DMS 273 (cell line): ENCODE measurements at regions not wholly inside any gene's neighbourhood (a gene's known extent, or its start where the extent isn't known, plus 50 kb on each side); places are given as distances from the start of the nearest gene placed in this dataset.
"Not testable (repeated sequence)": the region's sequence is repeated elsewhere in the genome, so short reads cannot be mapped to it uniquely, and the experiment has no call there.

ENCODE experiments used
- DNase-seq: peaks from one replicate; lab custom pipeline; 2025; ENCODE audit not compliant: unreplicated experiment; lab: John Stamatoyannopoulos, UW

DNA sequence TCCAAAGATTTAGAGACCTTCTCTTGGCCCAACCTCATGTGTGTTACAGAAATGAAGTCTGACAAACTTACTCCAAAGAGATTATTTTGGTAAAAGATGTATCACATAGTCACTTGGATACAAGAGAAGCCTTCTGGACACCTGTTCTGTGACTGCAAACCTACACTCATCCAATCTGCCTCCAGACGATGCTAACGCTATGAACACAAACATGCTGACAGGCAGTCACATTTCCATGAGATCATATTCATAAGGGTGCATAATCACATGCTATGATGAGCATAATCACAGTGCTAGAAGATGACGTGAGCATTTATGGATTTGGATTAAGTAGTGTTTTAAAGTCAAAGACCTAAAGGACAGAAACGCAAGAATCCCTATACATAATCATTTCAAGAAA, 340.2 kb downstream of the HACE1 start:
- no peak for DNase-seq

DNA sequence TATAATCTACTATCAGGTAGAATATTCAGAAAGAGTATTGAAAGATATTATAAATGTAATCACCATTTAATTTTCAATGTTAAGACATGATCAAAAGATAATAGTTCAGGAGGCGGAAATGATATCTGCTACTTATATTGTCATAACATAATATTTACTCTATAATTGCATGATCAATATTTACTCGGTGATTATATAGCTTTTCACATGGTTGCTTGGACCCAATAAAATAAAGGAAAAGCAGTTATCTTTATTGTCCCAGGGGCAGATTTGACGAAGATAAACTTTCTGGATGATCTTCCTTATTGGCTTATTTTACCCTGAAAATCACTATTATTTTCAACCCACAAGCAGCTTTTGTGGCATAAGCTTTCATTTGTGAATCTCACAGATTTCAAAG, 350.4 kb downstream of the HACE1 start:
- no peak for DNase-seq

DNA sequence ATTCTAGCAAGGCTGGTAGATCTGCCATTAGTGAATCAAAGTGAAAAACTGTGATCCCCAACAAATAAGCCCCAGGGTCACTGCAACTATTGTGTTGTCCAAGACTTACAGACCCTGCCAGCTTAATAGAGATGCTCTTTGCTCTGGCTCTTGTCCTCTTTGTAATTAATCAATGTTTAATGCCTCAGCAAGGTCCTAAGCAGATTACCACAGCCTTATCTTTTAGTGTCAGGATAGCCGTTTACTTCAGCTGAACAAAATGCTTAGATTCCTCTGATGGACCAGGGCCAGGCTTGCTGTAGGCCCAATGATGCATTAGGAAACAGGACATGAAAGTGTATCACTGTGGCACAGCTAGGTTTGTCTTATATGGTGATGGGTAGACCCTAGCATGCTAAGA, 353.3 kb downstream of the HACE1 start:
- DNase-seq, result no peak

DNA sequence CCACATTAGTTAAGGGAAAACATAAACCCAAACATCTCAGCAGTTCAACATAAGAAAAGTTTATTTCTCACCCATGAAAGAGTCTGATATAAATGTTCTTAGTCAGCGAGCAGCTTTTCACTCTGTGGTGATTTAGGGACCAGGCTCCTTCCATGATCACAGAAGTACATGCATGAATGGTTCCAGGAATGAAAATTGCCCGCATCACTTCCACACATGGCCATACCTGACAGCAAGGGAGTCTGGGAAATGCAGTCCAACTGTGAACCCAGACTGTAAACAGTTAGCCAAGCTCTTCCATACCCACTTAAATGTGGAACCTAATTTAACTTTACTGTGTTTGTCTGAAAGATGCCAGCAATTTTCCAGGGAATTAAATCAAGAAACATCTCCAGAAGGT, 353.9 kb downstream of the HACE1 start:
- no peak for DNase-seq

DNA sequence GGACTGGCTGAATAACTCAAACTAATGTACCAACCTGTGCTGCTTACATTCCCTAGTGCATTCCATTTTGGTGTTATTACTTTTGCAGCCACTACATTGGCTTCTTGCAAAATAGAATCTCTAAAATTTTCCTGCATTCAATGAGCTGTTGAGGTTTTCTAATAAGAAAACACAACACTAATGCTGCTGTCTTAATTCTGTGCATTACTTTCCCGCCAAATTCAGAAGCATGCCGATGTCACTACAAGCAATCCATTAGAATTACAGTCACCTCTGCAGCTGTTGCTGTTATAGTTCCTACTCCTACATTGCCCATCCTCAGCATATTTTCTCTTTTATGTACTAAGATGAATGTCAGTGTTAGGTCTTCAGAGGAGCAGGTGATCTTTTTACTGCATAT, 359.5 kb downstream of the HACE1 start:
- no peak for DNase-seq

DNA sequence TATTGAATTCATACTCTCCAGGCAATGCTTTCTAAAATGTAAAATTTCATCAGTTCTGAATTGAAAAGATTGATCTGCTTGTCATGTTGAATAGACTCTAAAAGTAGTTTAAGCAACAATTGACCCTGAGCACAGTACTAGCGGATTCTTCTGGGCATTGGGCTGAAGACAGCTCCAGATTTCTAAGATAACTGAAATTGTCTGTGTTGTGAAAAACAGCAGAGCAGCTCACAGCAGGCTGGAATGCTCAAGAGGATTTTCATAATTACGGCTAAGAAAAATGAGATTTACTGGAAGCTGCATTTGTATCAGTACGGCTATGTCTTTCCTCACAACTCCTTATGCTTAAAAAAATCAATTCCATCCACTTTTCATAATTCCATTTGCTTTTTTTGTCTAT, 373.7 kb downstream of the HACE1 start:
- no peak for DNase-seq

DNA sequence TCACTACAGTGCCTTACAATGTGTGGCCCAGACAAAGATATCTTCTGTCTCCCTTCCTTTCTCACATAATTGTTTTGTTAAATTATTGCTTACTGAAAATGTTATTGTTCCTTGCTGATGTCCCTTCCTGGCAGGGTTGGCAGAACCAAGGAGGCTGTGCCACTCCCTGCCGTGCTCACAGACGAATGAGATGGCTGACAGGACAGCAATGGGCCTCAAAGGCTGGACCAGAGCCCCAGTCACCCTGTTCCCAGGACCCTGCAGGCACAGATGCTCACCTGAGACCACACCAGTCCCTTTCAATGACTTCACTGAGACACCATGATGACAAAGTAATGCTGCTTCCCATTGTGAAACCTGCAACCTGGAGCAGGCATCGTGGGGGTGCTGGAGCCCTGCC, 375.1 kb downstream of the HACE1 start:
- no peak for DNase-seq

DNA sequence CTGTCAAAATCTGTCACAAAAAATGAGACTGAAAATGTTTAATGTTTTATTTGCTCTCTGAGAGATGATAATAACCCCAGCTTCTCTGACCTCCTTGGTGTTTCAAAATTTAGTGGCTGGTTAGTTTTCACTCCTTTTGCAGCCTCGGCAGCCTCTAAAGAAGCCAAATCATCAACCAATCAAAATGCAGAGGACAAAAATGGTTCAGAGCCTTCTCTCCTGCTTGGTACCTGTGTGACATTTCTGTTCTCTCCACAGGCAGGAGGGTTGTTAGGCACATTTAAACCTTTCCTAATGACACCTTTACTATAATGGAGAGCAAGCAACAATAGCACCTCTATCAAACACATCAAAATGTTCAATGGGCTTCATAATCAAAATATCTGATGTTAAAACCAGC, 375.5 kb downstream of the HACE1 start:
- no peak for DNase-seq

DNA sequence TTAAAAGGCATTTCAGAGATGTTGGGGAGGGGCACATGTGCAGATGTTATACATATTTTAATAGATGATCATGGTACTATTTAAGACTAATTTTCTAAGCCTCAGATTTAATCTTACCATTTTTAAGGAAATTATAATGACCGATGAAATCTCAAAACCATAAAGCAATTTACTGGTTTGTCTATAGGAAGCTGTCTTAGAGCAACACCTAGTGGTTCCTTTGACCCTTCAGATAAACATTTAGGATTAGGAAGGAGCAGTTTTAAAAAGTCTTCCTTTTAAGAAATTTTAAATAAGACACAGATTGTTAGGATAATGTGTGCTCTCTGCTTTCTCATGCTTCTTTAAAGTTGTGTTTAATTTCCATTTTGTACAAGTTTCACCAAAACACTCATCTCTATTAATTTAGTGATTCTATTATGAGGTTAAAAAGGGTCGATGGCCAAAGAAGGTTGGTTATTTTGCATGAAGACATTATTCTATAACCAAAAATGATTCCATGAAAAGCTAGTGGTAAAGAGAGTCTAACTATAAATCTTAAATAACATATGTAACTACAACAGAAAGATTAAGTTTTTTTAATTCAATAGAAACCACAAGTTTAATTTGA, 376.4 kb downstream of the HACE1 start:
- DNase-seq, result peak; percentile 42

DNA sequence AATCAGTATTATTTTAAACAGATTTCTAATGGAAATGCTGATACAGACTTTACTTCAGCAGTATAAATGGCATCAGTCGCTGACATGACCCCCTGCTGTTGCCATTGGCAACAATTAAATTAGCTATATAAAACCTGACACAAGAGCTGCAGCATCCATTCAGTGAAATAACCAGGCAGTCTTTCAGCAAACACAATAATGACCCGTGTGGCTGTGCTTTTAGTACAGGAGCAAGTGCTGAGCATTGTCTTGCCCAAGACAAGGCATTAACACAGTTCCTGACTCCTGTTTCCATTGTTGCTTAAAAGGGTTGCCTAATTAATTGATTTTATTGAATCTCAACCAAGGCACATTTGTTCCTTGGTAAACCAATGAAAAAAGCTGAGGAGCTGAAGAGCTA, 382.1 kb downstream of the HACE1 start:
- DNase-seq, result no peak

DNA sequence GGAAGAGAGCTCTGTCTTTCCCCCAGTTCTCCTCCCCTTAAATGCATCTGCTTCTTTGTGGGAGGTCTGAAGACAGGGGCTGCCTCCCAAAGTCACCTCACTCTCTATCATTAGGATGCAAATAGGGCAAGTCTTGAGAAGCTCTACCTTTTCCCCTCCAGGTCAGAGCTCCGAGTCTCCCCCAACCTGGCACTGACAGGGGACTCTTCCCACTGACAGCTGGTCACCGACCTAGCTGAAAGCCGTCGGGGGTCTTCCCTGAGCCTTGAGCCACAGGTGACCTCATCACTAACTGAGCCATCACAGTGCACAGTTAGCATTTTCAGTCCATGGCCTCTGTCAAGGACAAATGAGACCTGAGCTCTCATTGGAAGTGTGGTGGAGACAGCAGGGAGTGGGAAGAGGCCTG, 386.7 kb downstream of the HACE1 start:
- no peak for DNase-seq

DNA sequence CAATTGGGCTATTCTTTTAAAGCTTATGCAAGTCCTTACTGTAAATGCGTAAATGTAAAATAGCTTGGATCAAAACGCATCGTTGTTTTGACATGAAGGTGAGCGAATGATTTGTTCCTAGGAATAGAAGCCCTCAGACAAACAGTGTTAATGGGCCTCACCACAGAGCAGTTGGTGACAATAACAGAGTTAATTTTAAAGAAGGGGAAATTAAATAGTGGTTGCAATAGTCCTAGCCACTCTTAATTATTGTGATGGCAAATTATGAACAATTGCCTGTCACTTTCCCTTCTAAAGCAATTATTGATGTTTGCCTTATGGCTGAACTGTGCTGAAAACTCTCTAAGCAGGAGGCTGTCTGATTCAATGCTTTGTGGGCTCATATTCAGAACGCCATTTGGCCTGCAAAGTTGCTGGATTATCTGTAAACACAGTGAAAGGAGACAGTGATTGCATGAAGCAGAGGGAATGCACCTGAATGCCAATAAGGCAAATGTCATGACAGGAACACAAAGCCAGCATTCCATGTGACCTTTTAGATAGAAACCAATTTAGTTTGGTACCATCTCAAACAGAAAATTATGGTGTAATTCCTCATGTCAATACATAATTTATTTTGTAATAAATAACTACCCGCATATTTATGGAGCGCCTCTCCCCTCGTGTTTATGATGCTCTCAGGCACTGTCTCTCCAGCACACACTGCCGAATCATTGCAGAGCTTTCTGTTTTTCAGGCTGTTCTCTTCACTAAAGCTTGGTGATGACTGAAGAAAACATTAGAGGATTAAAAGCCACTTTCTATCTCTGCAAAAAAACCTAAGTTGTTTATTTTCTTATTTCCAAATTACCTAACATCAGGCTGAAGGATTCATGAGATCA, 387.5 kb downstream of the HACE1 start:
- no peak for DNase-seq

DNA sequence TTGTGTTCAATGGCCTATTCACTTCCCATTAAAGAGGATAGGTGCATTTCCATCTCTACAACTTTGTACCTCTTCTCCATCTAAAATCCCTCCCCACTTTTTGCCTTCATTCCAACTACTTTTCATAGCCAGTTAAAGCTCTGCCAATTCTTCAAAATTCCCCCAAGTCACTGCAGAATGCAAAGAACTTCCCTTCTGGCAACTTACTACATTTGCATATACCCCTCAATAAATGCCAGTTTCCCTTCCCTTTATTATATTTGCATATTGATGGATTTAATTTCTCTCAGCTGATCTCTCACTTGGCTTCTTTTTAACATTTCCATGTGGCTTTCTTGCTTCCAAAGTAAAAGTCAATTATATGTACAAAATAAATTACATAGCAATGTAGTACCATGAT, 393.4 kb downstream of the HACE1 start:
- no peak for DNase-seq

DNA sequence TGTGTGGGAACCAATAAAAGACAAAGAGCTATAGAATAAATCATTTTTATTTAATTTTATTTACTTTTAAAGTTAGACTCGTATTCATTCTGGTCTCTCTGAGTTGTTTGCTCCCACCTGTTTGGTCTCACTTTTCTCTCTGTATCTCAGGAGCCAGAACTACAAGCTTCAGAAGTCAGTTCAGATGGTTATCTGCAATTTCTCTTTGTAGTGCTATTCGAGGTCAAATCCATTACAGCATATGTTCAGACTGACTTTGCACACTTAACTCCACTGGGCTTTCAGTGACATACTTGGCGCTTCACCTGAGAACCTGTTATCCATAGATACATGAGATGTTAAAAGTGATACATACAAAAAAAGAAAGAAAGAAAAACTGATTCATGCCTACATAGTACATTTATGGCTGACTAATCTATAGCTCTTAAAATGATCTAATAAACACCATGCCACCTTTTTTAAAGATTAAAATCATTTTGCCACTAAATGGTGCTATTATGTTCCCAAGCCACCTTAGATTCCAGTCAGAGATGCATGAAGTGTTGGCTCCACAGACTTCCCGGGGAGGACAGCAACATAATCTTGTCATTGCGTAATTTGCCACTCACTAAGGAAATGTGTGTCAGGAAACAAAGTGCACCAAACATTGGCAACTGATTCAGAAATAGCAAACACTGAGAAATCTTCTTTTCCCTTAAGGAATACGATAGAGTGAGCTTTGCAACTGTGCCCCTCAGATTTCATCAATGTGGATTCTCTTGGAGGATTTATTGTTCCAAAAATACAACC, 396.7 kb downstream of the HACE1 start:
- no peak for DNase-seq

DNA sequence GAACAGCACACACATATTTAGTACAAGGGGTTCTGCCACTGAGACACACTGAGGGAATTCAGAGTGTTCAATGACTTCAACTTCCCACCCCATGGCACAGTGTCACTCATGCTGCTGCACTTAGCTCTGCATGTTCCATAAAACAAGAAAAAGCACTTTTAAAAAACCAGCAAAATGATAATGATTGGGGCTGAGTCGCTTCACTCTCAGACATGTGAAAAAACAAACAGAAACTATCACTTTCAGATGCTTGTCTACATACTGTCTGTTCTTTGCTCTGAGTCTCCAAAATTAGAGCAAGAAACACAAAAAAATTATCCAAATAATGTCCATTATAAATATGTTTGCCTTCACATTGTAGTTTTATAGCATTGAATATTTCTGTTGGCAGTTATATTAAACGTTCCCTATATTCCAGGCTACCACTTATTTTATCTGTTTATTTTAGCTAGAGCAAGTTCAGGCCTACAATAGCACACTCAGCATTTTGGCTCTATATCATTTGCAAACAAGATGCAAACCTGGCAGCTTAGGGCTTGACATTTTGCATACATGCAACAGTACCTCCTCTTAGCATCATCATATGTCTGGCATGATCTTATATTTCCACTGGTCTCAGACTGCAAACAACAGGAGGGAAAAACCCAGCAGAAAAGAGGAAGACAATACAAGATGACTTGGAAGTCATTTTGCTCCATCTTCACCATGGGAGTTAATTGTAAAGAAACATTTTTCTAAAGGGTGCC, 398.8 kb downstream of the HACE1 start:
- no peak for DNase-seq

DNA sequence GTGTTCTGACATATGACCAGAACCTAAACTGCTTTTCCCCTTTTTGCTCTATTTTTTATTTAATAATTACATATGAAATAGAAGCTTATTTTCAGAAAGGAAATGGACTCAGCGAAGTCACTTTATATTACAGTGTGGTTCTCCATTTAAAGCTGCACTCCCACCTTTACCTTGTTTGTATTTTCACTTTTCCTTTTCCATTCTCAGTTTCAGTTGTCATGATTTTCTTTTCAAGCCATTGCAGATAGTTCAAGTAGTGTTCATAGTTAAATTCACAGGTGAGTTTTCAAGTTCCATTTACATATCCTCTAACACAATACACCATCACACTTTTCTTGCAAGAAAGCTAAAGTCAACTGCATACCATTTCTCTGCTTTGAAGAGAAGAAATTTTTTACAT, 400.2 kb downstream of the HACE1 start:
- no peak for DNase-seq

DNA sequence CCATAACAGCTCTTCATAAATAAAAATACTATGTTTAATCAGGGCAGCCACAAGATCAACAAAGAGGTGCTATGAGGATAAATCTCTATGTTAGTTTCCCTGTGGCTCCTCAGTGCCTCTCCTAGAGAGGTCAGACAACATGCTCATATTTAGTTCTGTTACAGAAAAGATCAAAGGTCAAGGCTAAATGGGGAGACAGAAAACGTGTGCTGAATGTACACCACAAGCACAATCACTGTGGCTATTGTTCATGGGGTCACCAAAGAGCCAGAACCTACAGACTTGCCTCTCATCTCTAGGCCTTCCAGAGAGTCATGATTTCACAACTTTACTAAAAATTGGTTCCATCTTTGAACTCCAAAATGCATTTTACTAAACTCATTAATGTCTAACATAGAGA, 409.8 kb downstream of the HACE1 start:
- DNase-seq, result no peak

DNA sequence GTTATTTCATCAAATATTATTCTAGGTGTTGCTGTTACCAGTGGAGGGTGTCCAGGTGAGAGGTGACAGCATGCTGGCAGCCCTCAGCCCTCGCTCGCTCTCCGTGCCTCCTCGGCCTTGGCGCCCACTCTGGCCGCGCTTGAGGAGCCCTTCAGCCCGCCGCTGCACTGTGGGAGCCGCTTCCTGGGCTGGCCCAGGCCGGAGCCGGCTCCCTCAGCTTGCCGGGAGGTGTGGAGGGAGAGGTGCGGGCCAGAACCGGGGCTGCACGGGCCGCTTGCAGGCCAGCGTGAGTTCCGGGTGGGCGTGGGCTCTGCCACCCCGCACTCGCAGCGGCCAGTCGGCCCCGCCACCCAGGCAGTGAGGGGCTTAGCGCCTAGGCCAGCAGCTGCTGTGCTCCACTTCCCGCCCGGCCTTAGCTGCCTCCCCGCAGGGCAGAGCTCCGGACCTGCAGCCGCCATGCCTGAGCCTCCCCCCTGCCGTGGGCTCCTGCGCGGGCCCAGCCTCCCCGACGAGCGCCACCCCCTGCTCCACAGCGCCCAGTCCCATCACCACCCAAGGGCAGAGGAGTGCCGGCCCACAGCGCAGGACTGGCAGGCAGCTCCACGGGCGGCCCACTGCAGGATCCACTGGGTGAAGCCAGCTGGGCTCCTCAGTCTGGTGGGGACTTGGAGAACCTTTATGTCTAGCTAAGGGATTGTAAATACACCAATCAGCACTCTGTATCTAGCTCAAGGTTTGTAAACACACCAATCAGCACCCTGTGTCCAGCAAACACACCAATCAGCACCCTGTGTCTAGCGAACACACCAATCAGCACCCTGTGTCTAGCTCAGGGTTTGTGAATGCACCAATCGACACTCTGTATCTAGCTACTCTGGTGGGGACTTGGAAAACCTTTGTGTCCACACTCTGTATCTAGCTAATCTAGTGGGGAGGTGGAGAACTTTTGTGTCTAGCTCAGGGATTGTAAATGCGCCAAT, 413.3 kb downstream of the HACE1 start:
- not testable (repeated sequence) for DNase-seq

DNA sequence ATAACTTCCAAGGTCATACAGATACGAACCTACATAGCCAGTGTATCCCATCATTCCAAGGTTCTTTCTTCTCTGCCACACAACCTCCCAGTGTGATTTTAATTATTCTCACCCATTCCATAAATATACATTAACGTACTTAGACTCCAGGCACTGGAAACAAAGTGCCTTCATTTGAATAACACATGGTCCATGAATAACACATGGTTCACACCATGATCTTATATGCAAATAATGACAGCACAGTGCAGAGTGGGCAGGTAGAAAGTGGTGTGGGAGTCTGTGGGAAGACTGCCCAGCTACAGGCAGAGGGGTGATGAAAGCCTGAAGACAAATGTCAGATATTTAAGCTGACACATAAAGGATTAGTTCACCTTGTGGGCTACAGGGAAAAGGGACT, 425.2 kb downstream of the HACE1 start:
- no peak for DNase-seq

DNA sequence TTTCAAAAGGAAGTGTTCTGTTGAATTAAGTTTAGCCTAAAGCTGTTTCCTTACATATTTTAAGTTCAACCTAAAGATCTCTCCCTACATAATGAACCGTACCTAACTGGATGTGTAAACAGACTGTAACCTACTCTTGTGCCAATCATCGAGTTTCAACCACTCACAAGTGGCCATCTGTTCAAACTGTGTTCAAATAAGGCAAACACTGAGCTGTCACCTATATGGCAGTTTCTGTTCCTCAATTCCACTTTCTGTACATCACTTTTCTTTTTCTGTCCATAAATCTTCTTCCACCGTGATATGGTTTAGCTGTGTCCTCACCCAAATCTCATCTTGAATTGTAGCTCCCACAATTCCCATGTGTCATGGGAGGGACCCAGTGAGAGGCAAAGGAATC, 428.6 kb downstream of the HACE1 start:
- no peak for DNase-seq
